NOMO-1 treated with DMSO at 0.1 percent for 48 hours (cell line): ENCODE measurements at regions not wholly inside any gene's neighbourhood (a gene's known extent, or its start where the extent isn't known, plus 50 kb on each side); places are given as distances from the start of the nearest gene placed in this dataset.

ENCODE experiments used
- DNase-seq: peaks from one replicate; lab custom pipeline; 2025; ENCODE audit not compliant: unreplicated experiment; lab: John Stamatoyannopoulos, UW

DNA sequence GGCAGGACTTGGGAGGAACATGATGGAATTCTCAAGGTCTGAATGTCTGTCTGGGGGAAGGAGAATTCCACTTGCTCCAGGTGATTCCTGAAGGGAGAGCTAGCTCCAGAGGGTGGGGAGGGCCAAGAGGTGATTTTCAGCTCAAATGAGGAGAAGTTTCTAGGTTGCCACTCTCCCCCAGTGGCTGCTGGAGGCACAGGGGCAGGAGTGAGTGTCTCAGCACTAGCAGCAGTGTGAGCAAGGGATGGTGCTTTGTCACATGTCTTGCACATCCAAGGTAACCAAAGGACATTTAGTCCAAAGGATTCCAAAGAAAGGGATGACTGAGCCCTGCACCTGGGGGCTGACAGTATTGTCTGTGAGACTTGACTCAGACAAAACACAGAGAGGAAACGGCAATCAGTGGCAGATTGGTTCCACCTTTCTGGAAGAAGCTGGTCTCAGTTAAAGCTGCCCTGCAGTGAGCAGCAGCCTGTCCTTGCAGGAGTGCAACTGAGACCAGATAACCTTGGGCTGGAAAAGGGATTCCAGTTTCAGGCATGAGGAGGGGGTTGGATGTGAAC lies 51.2 kb upstream of the PCBD1 start:
- DNase-seq, result no peak

DNA sequence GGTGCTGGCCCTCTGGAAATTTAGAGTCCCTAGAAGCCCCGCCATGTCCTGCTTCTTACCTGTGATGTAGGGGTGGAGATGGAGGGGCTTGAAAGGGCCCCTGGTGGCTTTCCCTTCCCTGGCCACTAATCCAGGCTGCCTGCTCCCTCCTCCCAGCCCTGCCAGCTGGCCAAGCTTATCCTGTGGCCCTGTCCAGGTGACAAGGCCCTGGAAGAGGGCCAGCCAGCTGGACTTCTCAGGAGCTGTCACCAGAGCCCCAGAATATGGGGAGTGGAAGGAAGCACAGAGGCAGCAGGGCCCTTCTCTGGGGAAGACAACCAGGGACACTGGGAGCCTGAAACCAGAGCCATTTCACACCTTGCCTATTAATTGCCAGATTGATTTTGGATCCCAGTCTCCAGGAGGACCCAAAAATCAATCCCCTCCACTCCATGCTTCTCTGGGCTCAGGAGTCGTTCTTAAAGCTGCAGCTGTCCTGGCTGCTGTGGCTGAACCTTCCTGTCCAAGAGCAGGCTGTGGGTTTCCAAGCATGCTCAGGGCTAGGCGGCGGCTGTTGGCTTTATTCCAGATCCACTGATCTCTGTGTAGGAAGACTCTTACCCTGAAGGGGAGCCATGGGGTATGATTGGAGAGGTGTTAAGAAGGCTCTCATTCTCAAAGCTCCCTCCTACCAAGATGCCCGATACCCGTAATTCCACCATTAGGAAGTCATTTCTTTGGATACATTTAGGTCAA lies 52.6 kb upstream of the PCBD1 start:
- no peak for DNase-seq

DNA sequence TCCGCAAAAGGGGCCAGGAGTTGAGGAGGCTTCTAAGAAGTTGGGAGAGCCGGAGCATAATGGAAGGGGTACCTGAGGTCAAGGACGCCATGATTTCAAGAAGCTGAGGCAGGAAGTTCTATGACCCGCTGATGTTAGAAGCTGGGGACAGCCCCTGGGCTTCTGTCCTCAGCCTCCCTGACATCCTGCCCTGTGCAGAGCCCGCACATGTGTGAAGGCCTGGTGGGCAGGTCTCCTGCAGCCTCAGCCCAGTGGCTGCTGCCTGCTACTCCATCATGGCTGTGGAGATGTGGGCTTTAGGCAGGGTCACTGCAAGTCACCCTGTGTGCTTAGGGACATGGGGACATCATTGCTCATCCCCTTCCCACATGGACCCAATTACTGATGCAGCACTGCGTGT lies 53.8 kb upstream of the PCBD1 start:
- no peak for DNase-seq

DNA sequence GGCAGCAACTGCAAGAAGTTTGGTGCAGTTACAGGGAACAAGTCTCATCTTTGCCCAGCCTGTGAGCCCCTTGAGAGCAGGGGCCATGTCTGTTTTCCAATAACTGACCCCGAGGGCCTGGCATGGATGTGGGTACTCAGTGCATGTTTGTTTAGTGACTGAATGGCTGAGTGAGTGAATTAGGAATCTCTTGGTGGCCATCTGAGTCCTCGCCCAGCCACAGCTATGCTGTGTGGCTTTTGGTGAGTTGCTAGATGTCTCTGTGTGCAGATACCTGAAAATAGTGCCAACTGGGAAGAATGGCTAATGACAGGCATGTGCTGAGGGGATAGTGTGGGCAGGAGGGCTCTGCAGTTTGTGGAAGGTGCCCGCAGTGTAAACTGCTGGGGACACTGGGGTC lies 54.4 kb upstream of the PCBD1 start:
- no peak for DNase-seq

- DNase-seq, result no peak
These were observed 54.9 kb upstream of the PCBD1 start for GRCh38 chr10:70943249-70943648.

- no peak for DNase-seq
These were observed 55.6 kb upstream of the PCBD1 start for GRCh38 chr10:70943841-70944466.

DNA sequence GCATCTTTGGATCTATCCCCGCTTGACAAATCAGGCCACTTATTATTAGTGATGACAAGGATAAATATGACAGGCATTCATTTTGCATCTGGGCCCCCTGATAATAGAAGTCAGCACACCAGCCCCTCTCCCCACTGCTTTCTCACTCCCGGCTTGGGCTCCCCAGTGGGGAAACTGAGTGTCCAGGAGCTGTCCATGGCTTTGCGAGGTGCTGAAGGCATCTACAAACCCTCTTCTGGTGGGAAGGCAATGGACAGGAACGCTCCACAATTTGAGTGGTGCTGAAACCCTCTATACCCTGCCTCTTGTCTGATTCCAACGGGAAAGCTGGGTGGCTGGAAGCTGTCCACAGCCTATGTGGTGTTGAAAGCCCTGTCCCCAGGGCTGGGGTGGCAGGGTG lies 61.7 kb upstream of the PCBD1 start:
- no peak for DNase-seq

DNA sequence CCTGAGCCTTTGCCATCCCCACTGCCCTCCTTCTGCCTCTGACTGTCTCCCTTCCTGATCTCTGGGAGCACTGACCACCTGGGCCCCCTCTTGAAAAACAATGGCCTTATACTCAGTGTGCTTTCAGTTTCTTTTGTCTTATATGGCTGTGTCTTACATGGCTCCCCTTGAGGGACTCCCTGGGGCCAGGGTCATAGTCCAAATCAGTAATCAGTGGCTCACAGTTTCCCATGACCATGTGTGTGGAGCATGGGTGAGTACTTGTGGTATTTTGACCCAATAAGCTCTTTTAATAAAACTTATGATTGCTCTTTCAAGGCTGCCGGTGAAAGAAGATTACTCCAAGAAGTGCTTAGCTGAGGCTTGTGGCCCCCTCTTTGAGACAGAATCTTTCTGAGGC lies 62.4 kb upstream of the PCBD1 start:
- DNase-seq, result no peak

- DNase-seq, result no peak
These were observed 64.0 kb upstream of the PCBD1 start for GRCh38 chr10:70952401-70952800.

DNA sequence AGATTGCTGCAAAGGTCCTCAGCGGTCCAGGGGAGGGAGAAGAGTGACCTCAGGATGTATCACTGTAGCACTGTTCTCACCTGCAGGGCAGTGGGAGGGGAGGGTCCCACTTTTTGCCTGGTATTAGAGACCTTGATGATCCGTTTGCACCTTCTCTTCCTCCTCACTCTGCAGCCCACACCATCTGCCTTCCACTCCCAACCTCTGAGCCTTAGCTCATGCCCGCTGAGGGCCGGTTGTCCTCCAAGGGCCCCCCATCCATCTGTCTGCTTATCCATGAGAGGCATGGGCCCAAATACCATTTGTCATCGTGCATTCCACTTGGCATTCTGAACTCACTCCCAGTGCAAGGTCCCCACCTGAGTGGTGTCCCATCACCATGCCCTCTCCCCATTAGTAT lies 64.6 kb upstream of the PCBD1 start:
- no peak for DNase-seq

GRCh38 chr10:70954381-70955176 lies 66.2 kb upstream of the PCBD1 start:
- no peak for DNase-seq

GRCh38 chr10:70956029-70956759 lies 67.8 kb upstream of the PCBD1 start:
- no peak for DNase-seq

DNA sequence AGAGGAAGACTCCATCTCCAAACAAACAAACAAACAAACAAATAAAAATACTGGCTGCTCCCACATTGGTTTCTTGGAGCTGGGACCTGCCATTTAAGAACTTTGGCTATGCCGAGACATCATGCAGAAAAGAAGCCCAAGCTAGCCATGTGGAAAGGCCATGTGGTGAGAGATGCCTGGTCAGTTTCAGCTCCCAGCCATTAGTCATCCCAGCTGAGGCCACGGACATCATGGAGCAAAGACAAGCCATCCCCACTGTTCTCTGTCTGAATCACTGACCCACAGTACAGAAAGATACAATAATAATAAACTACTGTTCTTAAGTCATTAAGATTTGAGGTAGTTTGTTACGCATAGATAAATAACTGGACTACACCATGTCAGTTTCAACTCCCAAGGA lies 70.0 kb upstream of the PCBD1 start:
- DNase-seq, result no peak

DNA sequence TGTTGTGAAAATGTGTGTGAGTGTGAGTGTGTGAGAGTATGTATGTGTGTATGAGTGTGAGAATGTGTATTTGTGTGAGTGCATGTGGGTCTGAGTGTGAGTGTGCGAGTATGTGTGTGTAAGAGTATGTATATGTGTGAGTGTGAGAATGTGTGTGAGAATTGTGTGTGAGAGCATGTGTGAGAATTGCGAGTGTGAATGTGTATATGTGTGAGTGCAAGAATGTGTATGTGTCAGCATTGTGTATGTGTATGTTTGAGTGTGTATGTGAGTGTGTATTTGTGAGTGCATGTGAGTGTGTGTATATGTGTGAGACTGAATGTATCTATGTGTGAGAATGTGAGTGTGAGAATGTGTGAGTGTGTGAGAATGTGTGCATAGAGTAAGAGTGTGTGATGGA lies 72.0 kb upstream of the PCBD1 start:
- DNase-seq, result no peak

- no peak for DNase-seq
These were observed 72.6 kb upstream of the PCBD1 start for GRCh38 chr10:70960783-70961570.

GRCh38 chr10:70962686-70963085 lies 74.3 kb upstream of the PCBD1 start:
- DNase-seq, result no peak

- DNase-seq, result no peak
These were observed 74.9 kb upstream of the PCBD1 start for GRCh38 chr10:70963271-70963670.

DNA sequence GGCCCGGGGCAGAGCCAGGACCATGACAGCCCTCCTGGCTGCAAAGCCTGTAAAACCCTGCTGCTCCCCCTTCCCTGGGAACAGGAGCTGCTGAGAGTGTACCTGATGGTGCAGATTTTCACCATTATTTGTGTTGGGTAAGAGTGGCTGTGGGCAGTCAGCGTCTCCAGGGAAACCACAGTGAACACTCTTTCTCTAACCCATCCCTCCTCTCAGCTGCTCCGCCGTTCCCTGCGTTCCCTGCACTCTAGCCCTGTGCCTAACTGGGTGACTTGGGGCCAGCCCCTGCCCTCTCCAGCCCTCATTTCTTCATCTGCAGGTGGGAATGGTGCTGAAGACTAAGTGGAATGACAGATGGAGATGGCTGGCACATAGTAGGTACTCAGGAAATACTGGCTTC lies 75.9 kb upstream of the PCBD1 start:
- DNase-seq, result no peak

DNA sequence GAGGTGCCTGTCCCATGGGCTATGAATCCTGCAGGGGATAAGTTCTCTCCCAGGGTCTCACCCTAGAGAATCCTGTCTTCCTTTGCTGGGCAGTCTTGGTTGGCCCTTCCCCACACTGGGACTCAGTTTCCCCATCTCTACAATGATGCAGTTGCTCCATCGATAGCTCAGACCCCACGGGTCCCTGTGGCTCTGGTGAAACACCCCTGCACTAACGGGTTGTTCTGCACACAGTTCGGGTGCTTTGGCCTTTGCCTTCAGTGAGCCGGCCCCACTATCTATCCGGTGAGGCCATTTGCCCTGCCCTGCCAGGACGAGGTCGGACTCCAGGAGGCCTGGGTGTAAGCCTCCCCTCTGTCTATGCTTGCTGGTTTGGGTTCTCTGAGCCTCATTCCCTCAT lies 76.5 kb upstream of the PCBD1 start:
- no peak for DNase-seq

- no peak for DNase-seq
These were observed 77.2 kb upstream of the PCBD1 start for GRCh38 chr10:70965566-70965965.
